HG03571 (cell line): ENCODE measurements at regions not wholly inside any gene's neighbourhood (a gene's known extent, or its start where the extent isn't known, plus 50 kb on each side); places are given as distances from the start of the nearest gene placed in this dataset.
"Not testable (repeated sequence)": the region's sequence is repeated elsewhere in the genome, so short reads cannot be mapped to it uniquely, and the experiment has no call there.

ENCODE experiments used
- ATAC-seq: cut with Tn5 transposase; IDR thresholded peaks from one replicate; pipeline ENCODE4 v1.9.1; 2021; ENCODE audit not compliant: unreplicated experiment

- no peak for ATAC-seq
Measured at GRCh38 chr13:83151308-83151660, 731.0 kb downstream of the SLITRK1 start.

- no peak for ATAC-seq
Measured at GRCh38 chr13:83150616-83151307, 731.5 kb downstream of the SLITRK1 start.

- no peak for ATAC-seq
Measured at GRCh38 chr13:83136660-83137059, 745.6 kb downstream of the SLITRK1 start.

GRCh38 chr13:83125791-83126190, 756.5 kb downstream of the SLITRK1 start:
- ATAC-seq = no peak

GRCh38 chr13:83121896-83122295, 760.4 kb downstream of the SLITRK1 start:
- ATAC-seq = no peak

GRCh38 chr13:83117046-83117445, 765.2 kb downstream of the SLITRK1 start:
- no peak for ATAC-seq

- not testable (repeated sequence) for ATAC-seq
Measured at GRCh38 chr13:83101574-83102247, 780.6 kb downstream of the SLITRK1 start.

- ATAC-seq = no peak
Measured at GRCh38 chr13:83100237-83100636, 782.0 kb downstream of the SLITRK1 start.

GRCh38 chr13:83088858-83089257, 793.4 kb downstream of the SLITRK1 start:
- no peak for ATAC-seq

GRCh38 chr13:83086948-83087347, 795.3 kb downstream of the SLITRK1 start:
- ATAC-seq = no peak

GRCh38 chr13:83086088-83086487, 796.2 kb downstream of the SLITRK1 start:
- ATAC-seq = no peak

- no peak for ATAC-seq
Measured at GRCh38 chr13:83085186-83085900, 796.9 kb downstream of the SLITRK1 start.

- no peak for ATAC-seq
Measured at GRCh38 chr13:83077499-83077898, 804.8 kb downstream of the SLITRK1 start.

- not testable (repeated sequence) for ATAC-seq
Measured at GRCh38 chr13:83073930-83074329, 808.3 kb downstream of the SLITRK1 start.

- ATAC-seq = no peak
Measured at GRCh38 chr13:83065108-83065507, 817.2 kb downstream of the SLITRK1 start.

GRCh38 chr13:83057119-83057518, 825.2 kb downstream of the SLITRK1 start:
- no peak for ATAC-seq

GRCh38 chr13:83056269-83056668, 826.0 kb downstream of the SLITRK1 start:
- no peak for ATAC-seq

GRCh38 chr13:83048419-83048818, 833.9 kb downstream of the SLITRK1 start:
- no peak for ATAC-seq

- ATAC-seq = no peak
Measured at GRCh38 chr13:83024955-83025594, 857.2 kb downstream of the SLITRK1 start.

- no peak for ATAC-seq
Measured at GRCh38 chr13:83024232-83024631, 858.0 kb downstream of the SLITRK1 start.

- ATAC-seq = no peak
Measured at GRCh38 chr13:83019986-83020385, 862.3 kb downstream of the SLITRK1 start.

GRCh38 chr13:83009987-83010386, 872.3 kb downstream of the SLITRK1 start:
- ATAC-seq = no peak
